Cardiac muscle cell (in vitro differentiated cells and primary cell): ENCODE measurements at regions not wholly inside any gene's neighbourhood (a gene's known extent, or its start where the extent isn't known, plus 50 kb on each side); places are given as distances from the start of the nearest gene placed in this dataset.

Experiments
- DNase-seq, 2 donors: peaks; one replicate each; pipeline versions ENCODE4 v3.0.0 to v3.0.0-alpha.2; 2010 to 2017; ENCODE audit warnings: low read depth in 1 of 2, low spot score in 1 of 2
- H3K27ac ChIP-seq: fragments of 200-600 bp; sonication (generic); 2 replicates; pipeline ENCODE4 v1.5.1; 2016
- H3K27me3 ChIP-seq: fragments of 200-600 bp; sonication (generic); 2 replicates; pipeline ENCODE4 v1.6.0; 2016; ENCODE audit warnings: control low read depth
- H3K36me3 ChIP-seq: fragments of 200-600 bp; sonication (generic); 2 replicates; pipeline ENCODE4 v1.5.1; 2016; ENCODE audit warnings: control low read depth
- H3K4me1 ChIP-seq: fragments of 200-600 bp; sonication (generic); 2 replicates; pipeline ENCODE4 v1.8.1; 2017; ENCODE audit warnings: low read depth, mild to moderate bottlenecking, mixed run types
- H3K4me3 ChIP-seq: fragments of 200-600 bp; sonication (generic); 2 replicates; pipeline ENCODE4 v1.5.1; 2016; ENCODE audit warnings: mild to moderate bottlenecking
- H3K9me3 ChIP-seq: fragments of 200-600 bp; sonication (generic); 2 replicates; pipeline ENCODE4 v1.5.1; 2017; ENCODE audit warnings: low read depth, mild to moderate bottlenecking, control low read depth
- TF ChIP-seq, protein P1 (sequence below): IDR thresholded peaks from 2 replicates; pipeline ENCODE4 v1.5.1; 2012; ENCODE audit warnings: low read depth, mild to moderate bottlenecking, low read length

DNA sequence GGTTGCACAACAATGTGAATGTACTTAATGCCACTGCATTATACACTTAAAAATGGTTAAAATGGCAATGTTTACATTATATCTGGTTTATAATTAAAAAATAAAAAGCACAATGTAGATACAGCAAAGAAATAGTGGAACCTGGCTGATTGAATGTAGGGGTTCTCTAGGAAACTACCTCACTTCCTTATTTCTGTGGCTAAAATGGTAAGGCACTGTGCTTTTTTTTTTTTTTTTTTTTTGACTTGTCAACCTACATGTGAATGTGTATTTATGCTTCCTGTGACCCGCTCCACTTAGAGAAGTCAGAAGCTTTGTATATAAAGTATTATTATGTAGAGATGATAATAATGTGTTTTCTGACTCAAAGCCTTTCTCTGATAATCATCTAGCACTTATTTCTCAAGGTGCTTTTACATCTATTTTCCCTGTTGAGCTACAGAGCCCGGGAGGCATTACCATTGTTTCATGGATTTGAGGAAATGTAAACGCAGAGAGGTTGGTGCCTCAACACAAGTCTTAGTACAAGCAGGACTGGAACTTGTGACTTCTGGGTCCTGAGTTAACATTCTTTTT lies 55.0 kb downstream of the SOX4 start:
- Histone ChIP-seq H3K36me3 (no peaks in the 10 kb centered on the region), H3K27ac (no peak overlapping the region), H3K4me1 (peaks cover 5% of the 10 kb centered on the region), H3K4me3 (no peak overlapping the region), H3K9me3 (no peaks in the 10 kb centered on the region), H3K27me3 (no peaks in the 10 kb centered on the region)
- TF ChIP-seq, protein P1, sequence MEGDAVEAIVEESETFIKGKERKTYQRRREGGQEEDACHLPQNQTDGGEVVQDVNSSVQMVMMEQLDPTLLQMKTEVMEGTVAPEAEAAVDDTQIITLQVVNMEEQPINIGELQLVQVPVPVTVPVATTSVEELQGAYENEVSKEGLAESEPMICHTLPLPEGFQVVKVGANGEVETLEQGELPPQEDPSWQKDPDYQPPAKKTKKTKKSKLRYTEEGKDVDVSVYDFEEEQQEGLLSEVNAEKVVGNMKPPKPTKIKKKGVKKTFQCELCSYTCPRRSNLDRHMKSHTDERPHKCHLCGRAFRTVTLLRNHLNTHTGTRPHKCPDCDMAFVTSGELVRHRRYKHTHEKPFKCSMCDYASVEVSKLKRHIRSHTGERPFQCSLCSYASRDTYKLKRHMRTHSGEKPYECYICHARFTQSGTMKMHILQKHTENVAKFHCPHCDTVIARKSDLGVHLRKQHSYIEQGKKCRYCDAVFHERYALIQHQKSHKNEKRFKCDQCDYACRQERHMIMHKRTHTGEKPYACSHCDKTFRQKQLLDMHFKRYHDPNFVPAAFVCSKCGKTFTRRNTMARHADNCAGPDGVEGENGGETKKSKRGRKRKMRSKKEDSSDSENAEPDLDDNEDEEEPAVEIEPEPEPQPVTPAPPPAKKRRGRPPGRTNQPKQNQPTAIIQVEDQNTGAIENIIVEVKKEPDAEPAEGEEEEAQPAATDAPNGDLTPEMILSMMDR, result no peak
- no peak for DNase-seq

GRCh38 chr6:21653323-21653722 lies 59.8 kb downstream of the SOX4 start:
- Histone ChIP-seq H3K9me3 (no peaks in the 10 kb centered on the region), H3K27ac (no peak overlapping the region), H3K4me3 (no peak overlapping the region), H3K4me1 (no peaks in the 10 kb centered on the region), H3K27me3 (no peaks in the 10 kb centered on the region), H3K36me3 (no peaks in the 10 kb centered on the region)
- TF ChIP-seq, protein P1, result no peak
- no peak for DNase-seq

- H3K4me3 ChIP-seq, result no peak overlapping the region
- H3K4me1 ChIP-seq, result no peaks in the 10 kb centered on the region
- no peaks in the 10 kb centered on the region for H3K9me3 ChIP-seq
- H3K27ac ChIP-seq, result no peak overlapping the region
- H3K27me3 ChIP-seq, result no peaks in the 10 kb centered on the region
- no peak for DNase-seq
- TF ChIP-seq, protein P1, result no peak
- H3K36me3 ChIP-seq, result no peaks in the 10 kb centered on the region
These were observed 60.4 kb downstream of the SOX4 start for GRCh38 chr6:21653905-21654304.

GRCh38 chr6:21654361-21654760 lies 60.8 kb downstream of the SOX4 start:
- Histone ChIP-seq H3K36me3 (no peaks in the 10 kb centered on the region), H3K4me3 (no peak overlapping the region), H3K4me1 (no peaks in the 10 kb centered on the region), H3K27ac (no peak overlapping the region), H3K9me3 (no peaks in the 10 kb centered on the region), H3K27me3 (no peaks in the 10 kb centered on the region)
- DNase-seq, result no peak
- TF ChIP-seq, protein P1, result no peak

- Histone ChIP-seq H3K36me3 (no peaks in the 10 kb centered on the region), H3K9me3 (no peaks in the 10 kb centered on the region), H3K27ac (no peak overlapping the region), H3K4me1 (no peaks in the 10 kb centered on the region), H3K27me3 (peaks cover 67% of the 10 kb centered on the region), H3K4me3 (peak overlapping the region; percentile 39)
- TF ChIP-seq, protein P1, result no peak
- no peak for DNase-seq
These were observed 70.4 kb downstream of the SOX4 start for GRCh38 chr6:21663966-21664313.
